GM18951 (cell line): ENCODE measurements at regions not wholly inside any gene's neighbourhood (a gene's known extent, or its start where the extent isn't known, plus 50 kb on each side); places are given as distances from the start of the nearest gene placed in this dataset.
"Not testable (repeated sequence)": the region's sequence is repeated elsewhere in the genome, so short reads cannot be mapped to it uniquely, and the experiment has no call there.

Experiments used
- in situ Hi-C: fragments of 300-500 bp; cut with MboI; formaldehyde crosslinking; loops from one replicate; pipeline ENCODE4 v1.12.0; 2022; ENCODE audit warnings: low sequenced_read_pairs, mixed read lengths, inconsistent platforms; ENCODE audit not compliant: unreplicated experiment

GRCh38 chr2:111551428-111551827, 332.6 kb downstream of the ANAPC1 start:
- in situ Hi-C loops: not testable (repeated sequence)

DNA sequence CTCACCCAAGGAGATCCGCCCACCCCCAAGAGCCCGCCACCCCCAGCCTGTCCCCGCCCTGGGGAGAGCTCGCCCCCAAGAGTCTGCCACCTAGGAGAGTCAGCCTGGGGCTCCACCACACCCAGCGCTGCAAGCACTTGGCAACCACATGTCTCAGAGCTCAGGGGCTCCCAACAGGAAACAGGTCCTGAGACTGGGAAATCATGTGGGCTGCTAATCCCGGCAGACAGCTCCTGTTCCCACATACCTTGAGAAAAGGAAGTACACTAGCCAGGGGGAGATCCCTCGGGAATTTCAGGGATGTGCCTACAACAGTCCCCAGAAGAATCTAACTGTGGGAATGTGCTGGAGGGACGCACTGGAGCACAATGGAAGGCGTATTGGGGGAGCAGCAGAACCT, 331.4 kb downstream of the ANAPC1 start:
- in situ Hi-C loops: not testable (repeated sequence)

- in situ Hi-C loops: not testable (repeated sequence)
These were observed 324.7 kb downstream of the ANAPC1 start for GRCh38 chr2:111559301-111559700.

DNA sequence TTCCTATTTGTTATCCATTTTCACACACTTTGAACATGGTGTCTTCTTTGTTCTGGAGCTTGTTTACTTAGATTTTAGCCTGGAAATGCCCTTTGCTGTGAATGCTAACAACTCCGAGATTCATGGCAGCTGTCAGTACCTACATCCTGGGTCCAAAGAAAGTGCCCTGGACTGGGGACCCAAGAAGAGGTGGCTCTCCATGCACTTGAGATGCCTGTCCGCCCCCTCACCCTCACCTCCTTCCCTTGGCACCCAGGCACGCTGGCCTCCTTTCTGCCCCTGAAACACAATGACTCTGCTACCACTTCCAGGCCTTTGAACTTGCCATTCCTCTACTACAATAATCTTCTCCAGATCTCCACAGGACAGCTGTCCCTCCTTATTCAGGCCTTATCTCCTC, 324.2 kb downstream of the ANAPC1 start:
- in situ Hi-C loops: not testable (repeated sequence)

DNA sequence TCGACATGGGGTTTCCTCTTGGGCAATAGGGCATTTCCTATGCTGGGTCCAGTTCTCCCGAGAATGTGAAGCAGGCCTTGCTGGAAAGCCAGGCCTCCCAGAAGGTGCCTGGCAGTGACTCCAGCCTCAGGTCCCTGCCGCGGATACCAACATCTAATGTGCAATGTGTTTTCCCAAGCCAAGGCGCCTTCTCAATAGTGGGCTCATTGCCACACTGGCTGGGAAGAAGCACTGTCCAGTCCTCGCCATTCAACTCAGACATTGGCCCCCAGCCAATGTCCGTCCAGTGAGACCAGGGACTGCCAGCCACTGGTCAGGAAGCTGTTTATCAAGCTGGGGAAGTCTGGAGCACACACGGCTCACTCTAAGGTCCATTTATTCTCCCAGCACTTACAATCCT, 317.9 kb downstream of the ANAPC1 start:
- in situ Hi-C loops: not testable (repeated sequence)

DNA sequence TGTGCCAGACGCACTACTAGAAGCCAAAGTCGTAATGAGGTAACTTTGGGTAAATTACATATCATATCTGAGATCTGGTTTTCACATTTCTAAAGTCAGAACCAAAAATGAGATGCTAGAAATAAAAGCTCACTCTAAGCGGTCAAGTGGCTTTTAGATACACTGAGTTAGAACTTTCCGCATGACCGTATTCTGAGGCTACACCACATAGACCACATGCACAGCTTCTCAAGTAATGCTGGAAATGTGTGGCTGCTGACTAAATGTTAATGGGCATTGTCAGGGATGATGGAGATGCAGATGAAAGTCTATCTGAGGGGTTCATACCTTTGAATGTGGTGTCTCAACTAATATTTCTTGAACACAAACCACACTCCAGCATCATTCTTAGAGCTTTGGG, 316.8 kb downstream of the ANAPC1 start:
- in situ Hi-C loops: not testable (repeated sequence)

- in situ Hi-C loops: not testable (repeated sequence)
These were observed 314.4 kb downstream of the ANAPC1 start for GRCh38 chr2:111569356-111570199.

DNA sequence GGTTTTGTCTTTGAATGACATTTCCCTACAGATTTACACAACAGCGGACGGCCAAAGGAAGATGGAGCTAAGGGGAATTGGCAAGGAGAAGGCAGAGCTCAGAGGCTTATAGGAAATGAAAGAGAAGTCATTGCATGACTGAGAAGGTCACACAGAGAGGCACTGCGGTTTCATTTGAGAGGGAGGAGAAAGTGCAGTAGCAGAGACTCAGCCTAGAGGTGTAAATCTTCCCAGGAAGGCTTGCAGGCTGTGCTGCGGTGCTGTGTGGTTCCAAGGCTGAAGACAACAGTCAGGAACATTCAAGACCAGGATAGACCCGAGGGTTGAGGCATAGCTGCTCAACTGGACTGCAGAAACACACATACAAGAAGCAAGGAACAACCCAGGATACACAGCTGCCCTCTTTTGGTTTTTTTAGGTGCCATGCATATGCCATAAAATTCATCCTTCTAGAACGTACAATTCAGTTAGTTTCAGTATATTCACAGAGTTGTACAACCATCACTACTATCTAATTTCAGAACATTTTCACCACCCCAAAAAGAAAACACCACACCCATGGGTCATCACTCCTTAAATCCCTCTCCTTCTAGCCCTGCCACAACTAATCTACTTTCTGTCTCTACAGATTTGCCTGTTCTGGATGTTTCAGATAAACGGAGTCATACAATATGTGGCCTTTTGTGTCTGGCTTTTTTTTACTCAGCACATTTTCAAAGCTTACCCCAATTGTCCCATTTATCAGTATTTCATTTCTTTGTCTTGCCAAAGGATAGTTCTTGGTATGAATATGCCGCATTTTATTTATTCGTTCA, 313.5 kb downstream of the ANAPC1 start:
- in situ Hi-C loops: not testable (repeated sequence)

DNA sequence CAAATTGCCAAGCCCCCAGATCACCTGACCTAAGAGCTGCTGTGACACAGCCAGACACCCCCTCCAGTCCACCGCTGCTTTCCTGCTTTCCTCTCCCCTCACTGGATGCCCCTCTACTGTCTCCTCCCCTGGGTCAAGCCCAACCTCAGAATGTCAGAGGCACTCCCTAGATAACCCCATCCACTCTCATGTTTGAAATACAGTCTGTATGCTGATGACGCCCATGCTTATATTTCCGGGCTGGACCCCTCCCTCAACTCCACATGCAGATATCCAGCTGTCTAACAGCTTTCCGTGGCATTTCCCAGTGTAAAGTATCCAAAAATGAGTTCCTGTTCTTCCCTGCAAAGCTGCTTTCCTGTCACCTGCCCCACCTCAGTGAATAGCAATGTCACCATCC, 309.2 kb downstream of the ANAPC1 start:
- in situ Hi-C loops: not testable (repeated sequence)

DNA sequence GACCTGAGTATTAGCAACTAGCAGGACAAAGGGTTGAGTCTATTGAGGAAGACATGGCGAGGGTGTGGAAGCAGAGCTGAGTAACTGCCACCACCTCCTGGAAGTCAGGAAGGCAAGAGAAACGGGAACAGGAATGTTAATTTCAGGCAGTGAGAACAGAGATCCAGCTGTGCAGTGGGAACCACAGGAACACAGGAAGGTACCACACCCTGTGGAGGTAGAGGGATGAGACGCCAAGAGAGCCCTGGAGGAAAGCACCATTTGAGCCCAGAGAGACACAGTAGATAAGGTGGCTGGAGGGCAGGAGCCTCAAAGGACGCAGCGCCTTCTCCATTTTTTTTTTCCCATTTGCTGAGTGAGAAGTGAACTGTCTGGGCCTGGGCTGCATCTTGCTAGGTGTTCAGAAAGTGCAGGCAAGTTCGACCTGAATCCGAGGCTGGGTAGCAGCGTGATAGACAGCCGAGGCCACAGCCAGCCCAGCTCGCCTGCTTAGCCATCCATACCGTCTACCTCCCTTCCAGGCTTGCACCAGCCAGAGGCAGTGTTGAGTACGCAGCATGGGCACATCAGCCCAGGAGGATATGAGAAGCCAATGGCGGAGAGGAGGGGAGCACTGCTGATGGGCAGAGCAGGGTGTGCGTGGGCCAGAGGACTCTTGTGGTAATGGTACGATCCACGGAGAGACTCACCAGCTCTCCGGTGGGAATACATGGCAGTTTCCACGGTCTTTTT, 306.7 kb downstream of the ANAPC1 start:
- in situ Hi-C loops: not testable (repeated sequence)

DNA sequence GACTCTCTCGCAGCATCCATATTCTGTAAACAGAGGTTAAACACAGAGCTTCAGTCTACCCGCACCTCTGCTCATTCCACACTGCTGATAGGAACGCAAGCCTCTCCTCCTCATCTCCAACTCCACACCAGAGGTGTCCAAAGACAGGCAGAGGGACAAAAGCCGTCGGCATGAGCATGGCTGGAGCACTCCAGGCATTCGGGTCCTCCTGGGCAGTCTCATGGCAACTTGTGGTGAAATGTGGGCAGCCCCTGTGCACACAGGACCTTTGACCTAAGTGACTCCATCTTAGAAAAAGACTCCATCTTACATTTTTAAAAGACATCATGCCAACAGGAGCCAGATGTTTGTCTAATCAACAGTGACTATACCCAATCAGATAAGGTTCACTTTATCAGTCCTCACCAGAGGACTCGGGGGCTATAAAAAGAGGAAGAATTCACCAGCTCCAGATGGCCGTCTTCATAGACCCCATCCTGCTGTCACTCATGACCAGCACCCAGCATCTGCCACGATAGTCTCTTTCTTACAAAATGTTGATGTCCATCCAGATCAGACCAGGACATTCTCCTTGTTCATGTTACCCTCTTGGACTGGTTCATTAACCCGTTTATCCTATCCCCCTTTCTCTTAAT, 304.4 kb downstream of the ANAPC1 start:
- in situ Hi-C loops: not testable (repeated sequence)

- in situ Hi-C loops: not testable (repeated sequence)
These were observed 303.4 kb downstream of the ANAPC1 start for GRCh38 chr2:111580616-111581015.

GRCh38 chr2:111582090-111582489, 301.9 kb downstream of the ANAPC1 start:
- in situ Hi-C loops: not testable (repeated sequence)

GRCh38 chr2:111583480-111583879, 300.5 kb downstream of the ANAPC1 start:
- in situ Hi-C loops: not testable (repeated sequence)

DNA sequence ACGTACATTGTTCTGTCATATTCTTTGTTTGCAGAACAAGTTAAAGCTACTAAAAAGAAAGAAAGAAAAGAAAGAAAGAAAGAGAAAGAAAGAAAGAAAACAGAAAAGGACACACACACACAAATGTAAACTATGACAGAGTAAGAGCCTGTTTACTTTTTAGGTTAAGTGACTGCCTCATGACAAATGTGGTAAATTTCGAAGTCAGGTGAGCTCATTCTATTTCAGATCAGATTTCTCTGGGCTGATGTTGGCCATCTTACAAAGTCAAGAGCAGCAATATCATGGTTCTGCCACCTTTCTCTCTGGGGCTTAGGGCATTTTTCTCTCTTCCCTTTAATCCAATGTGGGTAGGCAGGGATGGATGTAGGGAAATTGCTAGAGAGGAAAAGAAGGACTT, 299.5 kb downstream of the ANAPC1 start:
- in situ Hi-C loops: not testable (repeated sequence)

- in situ Hi-C loops: not testable (repeated sequence)
These were observed 299.0 kb downstream of the ANAPC1 start for GRCh38 chr2:111584950-111585349.

DNA sequence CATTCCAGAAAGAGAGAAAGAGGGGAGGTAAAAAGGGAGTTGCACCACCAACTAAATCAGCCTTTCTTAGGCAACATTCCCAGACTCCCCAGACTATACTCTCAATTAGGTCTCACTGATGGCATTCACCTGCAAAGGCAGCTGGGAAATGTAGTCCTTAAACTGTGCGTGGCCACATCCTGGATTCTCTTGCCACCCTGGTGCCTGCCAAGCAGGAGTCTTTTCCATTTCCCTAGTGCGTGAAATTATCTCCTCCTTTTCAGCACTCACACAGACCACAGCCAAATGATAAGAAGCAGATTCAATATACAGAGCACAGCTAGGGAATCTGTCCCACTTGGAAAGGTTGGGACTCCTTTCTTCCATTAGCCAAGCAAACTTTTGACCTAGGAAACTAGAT, 298.0 kb downstream of the ANAPC1 start:
- in situ Hi-C loops: not testable (repeated sequence)

DNA sequence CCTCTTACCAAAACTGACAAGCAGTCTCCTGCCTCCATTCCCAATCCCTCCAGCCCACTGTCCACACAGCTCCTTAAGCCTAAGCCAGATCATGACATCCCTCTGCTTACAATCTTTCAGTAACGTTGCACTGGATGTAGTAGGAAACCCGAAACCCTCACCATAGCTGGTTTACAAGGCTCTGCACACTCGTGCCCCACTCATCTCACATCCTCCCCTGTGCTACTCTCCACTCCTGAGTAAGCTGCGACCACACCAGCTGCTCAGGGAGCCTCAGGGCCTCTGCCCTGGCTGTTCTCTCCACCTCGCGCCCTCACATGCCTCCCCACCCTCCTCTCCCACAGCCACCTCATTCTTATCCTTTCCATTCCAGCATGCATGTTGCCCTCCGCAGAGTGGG, 288.9 kb downstream of the ANAPC1 start:
- in situ Hi-C loops: not testable (repeated sequence)

- in situ Hi-C loops: not testable (repeated sequence)
These were observed 286.9 kb downstream of the ANAPC1 start for GRCh38 chr2:111596808-111597705.
